ENCODE measurements at regions not wholly inside any gene's neighbourhood (a gene's known extent, or its start where the extent isn't known, plus 50 kb on each side); places are given as distances from the start of the nearest gene placed in this dataset.
A peak's percentile ranks its signal among the peaks of the same experiment; 100 is the strongest.

- DNase-seq (ENCODE audit: low read depth): no peak
Observed at GRCh38 chr4:13844740-13845139, 217.2 kb upstream of the BOD1L1 start.

GRCh38 chr4:13849778-13850177, 222.3 kb upstream of the BOD1L1 start:
- DNase-seq (ENCODE audit: low read depth): no peak

- no peak for DNase-seq (ENCODE audit: low read depth)
Observed at GRCh38 chr4:13851085-13851940, 223.8 kb upstream of the BOD1L1 start.

- DNase-seq (ENCODE audit: low read depth): no peak
Observed at GRCh38 chr4:13852411-13852810, 224.9 kb upstream of the BOD1L1 start.

- no peak for DNase-seq (ENCODE audit: low read depth)
Observed at GRCh38 chr4:13856387-13856786, 228.9 kb upstream of the BOD1L1 start.

- no peak for DNase-seq (ENCODE audit: low read depth)
Observed at GRCh38 chr4:13857397-13857796, 229.9 kb upstream of the BOD1L1 start.

- no peak for DNase-seq (ENCODE audit: low read depth)
Observed at GRCh38 chr4:13857800-13858199, 230.3 kb upstream of the BOD1L1 start.

- DNase-seq (ENCODE audit: low read depth): no peak
Observed at GRCh38 chr4:13859423-13859822, 231.9 kb upstream of the BOD1L1 start.

GRCh38 chr4:13860126-13860525, 232.6 kb upstream of the BOD1L1 start:
- no peak for DNase-seq (ENCODE audit: low read depth)

- peak; percentile 66 for DNase-seq (ENCODE audit: low read depth)
Observed at GRCh38 chr4:13865871-13866669, 238.5 kb upstream of the BOD1L1 start.

GRCh38 chr4:13866881-13867280, 239.4 kb upstream of the BOD1L1 start:
- DNase-seq (ENCODE audit: low read depth): no peak

- DNase-seq (ENCODE audit: low read depth): peak; percentile 9
Observed at GRCh38 chr4:13872155-13872554, 244.6 kb upstream of the BOD1L1 start.

GRCh38 chr4:13872955-13873354, 245.4 kb upstream of the BOD1L1 start:
- no peak for DNase-seq (ENCODE audit: low read depth)

- no peak for DNase-seq (ENCODE audit: low read depth)
Observed at GRCh38 chr4:13875181-13875580, 247.7 kb upstream of the BOD1L1 start.

GRCh38 chr4:13876131-13876530, 248.6 kb upstream of the BOD1L1 start:
- no peak for DNase-seq (ENCODE audit: low read depth)

- DNase-seq (ENCODE audit: low read depth): no peak
Observed at GRCh38 chr4:13876940-13877339, 249.4 kb upstream of the BOD1L1 start.

GRCh38 chr4:13877626-13878025, 250.1 kb upstream of the BOD1L1 start:
- no peak for DNase-seq (ENCODE audit: low read depth)

GRCh38 chr4:13881892-13882291, 254.4 kb upstream of the BOD1L1 start:
- peak; percentile 60 for DNase-seq (ENCODE audit: low read depth)

GRCh38 chr4:13887010-13887409, 259.5 kb upstream of the BOD1L1 start:
- DNase-seq (ENCODE audit: low read depth): no peak

GRCh38 chr4:13888112-13888511, 260.6 kb upstream of the BOD1L1 start:
- DNase-seq (ENCODE audit: low read depth): peak; percentile 87

- peak; percentile 36 for DNase-seq (ENCODE audit: low read depth)
Observed at GRCh38 chr4:13891544-13891939, 264.0 kb upstream of the BOD1L1 start.

- DNase-seq (ENCODE audit: low read depth): no peak
Observed at GRCh38 chr4:13892739-13893105, 265.2 kb upstream of the BOD1L1 start.

- no peak for DNase-seq (ENCODE audit: low read depth)
Observed at GRCh38 chr4:13893211-13893610, 265.7 kb upstream of the BOD1L1 start.
